HG03432 (cell line): ENCODE measurements at regions not wholly inside any gene's neighbourhood (a gene's known extent, or its start where the extent isn't known, plus 50 kb on each side); places are given as distances from the start of the nearest gene placed in this dataset.

Source experiments
- ATAC-seq: cut with Tn5 transposase; IDR thresholded peaks from one replicate; pipeline ENCODE4 v1.9.1; 2021; ENCODE audit warnings: mild to moderate bottlenecking, moderate library complexity; ENCODE audit not compliant: unreplicated experiment

- ATAC-seq: no peak
These were observed 438.0 kb downstream of the OLFM4 start for GRCh38 chr13:53466576-53466975.

DNA sequence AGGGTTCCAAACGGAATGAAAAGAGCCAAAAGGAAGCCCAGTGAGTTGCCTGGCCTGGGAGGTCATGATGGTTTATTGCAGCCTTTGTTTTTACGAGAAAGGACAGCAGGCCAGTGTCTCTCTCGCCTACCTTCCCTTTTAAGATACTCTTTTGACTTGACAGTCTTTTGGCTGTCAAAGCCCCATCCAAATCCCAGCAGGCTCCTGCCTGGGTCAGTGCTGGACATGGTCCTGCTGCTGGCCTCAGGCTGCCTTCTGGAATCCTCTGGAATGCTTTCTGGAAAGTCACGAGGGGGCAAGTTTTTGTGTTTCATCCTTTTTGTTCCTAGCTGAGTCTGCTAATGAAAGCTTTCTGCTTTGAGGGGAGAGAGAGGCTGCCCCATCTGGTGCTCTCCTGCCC, 444.8 kb downstream of the OLFM4 start:
- no peak for ATAC-seq

- no peak for ATAC-seq
These were observed 446.3 kb downstream of the OLFM4 start for GRCh38 chr13:53474878-53475277.

DNA sequence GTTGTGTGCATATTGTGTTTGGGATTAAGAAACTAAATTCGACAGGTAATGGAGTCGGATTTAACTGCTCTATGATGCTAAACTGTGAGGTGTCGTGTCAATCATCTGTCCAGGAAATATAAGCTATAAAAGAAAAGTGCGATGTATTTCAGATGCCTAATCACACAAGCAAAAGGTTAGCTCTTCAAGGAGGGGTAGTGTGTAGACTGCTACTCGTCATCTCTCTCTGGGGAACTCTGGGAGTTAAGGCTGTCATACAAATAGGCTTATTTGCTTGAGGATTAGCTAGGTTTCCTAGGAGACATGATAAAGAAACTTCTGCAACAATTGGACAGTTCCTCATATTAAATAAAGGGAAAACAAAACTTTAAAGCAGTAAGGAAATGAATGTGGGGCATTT, 462.1 kb downstream of the OLFM4 start:
- no peak for ATAC-seq

- no peak for ATAC-seq
These were observed 465.8 kb downstream of the OLFM4 start for GRCh38 chr13:53494406-53494805.

DNA sequence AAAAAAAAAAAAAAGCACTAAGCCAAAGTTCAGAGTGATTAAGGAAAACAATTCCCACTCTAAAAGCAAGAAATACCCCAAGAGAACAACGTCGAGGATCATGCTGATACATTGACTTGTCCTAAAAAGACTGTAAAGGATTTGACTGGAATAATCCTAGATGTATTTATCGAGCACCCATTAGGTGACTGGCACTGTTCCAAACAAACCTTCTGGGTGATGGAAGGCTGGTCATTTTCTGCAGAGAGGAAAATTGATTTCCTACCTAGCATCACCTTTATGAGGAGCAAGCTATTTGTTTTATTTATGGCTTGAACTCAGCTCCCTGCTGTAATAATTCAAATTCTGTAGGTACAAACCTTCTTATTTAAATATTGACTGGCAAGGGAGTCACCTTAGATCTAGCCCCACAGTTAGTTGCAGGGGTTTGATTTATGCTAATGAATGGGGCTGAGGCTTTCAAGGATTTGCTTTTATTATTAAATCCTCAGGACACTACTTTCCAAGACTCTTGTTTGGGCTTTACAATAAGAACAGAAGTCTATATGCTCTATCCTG, 471.0 kb downstream of the OLFM4 start:
- ATAC-seq: no peak

DNA sequence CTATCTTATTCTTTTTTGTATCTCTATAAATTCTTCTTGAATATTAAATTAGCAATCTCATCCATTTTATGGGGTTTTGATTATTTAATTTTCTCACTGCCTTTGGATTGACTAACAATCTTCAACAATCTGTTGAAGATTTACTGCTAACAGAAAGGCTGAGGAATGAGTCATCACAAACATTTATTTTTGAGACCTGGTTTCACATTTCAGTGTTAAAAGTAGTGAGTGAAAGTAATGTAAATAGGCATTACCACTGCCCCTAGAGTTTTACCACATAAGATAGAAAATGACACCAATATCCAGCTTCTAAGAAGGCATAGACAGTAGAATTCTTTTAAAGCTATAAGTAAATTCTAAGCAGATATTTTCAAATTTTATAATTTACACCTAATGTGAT, 472.8 kb downstream of the OLFM4 start:
- ATAC-seq: peak; percentile 61

- ATAC-seq: no peak
These were observed 479.1 kb downstream of the OLFM4 start for GRCh38 chr13:53507741-53508140.

GRCh38 chr13:53512635-53513034, 484.0 kb downstream of the OLFM4 start:
- no peak for ATAC-seq

- ATAC-seq: no peak
These were observed 484.6 kb downstream of the OLFM4 start for GRCh38 chr13:53513226-53513625.

GRCh38 chr13:53520132-53520531, 491.5 kb downstream of the OLFM4 start:
- ATAC-seq: no peak

GRCh38 chr13:53522034-53522433, 493.4 kb downstream of the OLFM4 start:
- no peak for ATAC-seq

DNA sequence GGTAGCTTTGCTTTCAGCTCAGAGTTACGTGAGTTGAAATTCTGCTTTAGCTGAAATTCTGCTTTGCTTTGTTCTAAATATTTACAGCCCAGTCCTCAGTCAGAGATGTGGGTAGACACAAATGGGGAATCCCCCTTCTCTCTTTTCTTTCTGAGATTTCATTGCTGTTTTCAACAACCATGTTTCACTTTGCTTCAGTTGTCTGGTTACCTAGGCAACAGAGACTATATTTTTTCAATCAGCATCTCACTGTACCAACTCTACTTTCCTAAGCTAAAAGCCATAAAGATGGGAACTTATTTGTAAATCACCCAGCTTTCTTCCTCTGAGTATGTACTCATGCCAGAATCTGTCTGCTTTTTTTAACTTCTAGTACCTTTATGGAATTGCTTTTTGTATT, 509.0 kb downstream of the OLFM4 start:
- ATAC-seq: no peak

DNA sequence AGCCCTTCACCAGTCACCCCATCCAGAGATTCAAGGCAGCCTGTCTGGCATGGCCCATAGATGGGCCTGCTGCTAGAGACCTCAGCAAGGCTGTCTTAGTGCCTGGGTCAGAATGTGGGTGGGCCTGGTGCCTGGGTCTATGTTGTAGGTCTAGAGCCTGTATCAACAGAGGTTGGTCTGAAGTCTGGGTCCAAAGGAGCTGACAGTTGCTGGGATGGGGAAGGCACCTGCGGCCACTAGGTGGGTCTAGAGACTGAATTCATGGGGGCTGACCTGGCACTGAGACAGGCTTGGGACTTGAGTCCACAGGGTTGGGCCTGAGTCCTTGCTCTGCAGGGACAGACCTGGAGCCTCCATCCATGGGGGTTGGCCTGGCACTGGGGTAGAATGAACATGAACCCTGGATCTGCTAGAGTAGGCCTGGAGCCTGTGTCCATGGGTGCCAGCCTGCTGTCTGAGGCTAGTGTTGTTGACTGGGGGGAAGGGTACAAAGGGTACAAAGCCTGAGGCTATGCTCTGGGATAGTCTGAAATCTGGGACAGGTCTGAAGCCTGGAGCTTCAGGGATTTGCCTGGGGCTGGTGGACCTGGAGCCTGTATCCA, 516.8 kb downstream of the OLFM4 start:
- no peak for ATAC-seq

GRCh38 chr13:53560556-53560955, 531.9 kb downstream of the OLFM4 start:
- ATAC-seq: no peak

DNA sequence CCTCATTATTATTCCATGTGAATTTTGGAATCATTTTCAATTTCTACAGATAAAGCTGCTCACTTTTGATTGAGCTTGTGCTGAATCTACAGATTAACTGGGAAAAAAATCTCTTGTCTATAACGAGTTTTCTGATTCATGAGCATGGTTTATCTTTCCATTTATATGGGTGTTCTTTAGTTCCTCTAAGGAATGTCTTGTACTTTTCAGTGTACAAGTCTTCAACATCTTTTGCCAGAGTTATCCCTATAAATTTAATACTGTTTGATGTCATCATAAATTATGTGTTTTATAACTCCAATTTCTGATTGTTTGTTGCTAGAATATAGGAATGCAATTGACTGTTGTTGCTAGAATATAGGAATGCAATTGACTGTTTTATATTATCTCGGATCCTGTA, 533.8 kb downstream of the OLFM4 start:
- ATAC-seq: no peak

DNA sequence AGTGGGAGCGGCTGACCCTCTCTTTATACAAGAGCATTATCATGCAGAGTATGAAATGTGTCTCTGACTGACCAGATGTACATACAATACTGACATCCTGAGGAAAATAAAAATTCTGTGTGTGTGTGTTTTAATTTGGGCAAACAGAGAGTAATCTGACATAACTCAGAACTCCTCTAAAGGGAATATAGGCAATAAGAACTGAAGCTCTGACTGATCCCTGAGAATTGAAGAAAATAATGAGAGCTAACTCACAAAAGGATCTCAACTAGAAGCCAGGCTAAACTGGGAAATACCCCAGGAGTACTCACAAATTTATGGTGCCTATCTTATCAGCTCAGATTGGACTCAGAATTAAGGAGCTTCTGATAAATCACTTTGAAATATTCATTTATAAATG, 539.9 kb downstream of the OLFM4 start:
- no peak for ATAC-seq

GRCh38 chr13:53569453-53569852, 540.8 kb downstream of the OLFM4 start:
- ATAC-seq: no peak

DNA sequence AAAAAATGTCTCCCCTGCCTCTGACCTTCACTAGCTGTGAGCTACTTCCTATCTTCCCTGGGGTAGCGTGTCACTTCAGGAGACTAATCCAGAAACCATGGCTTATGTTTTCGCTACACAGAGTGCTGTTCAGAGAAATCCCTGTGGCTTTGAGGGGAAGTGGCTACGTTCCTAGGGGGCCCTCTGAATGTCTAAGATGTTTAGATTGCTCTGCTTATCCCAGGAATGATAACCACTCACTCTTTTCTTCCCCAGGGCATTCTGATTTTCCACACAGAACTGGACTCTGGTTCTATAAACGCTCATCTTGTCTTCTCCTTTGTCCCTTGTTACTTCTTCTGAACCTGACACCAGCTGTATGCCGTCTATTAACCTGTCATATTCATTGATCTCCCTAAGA, 572.5 kb downstream of the OLFM4 start:
- ATAC-seq: no peak

DNA sequence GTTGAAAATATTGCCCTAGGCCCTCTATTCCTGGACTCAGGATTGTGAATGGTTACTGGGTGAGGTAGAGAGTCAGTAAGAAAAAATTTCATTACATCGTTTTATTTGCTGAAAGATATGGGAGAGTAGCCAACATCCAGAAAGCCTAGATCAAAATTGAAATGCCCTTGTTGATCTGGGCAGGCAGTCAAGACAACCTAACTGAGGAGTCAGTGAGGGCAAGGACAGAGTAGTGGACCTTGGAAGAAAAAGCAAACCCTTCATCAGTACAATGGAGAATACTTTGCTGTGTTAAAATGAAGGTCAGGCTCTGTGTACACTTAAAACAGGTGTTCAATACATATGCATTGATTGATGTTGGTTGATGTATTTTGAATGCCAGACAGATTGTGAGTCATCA, 576.7 kb downstream of the OLFM4 start:
- ATAC-seq: no peak

GRCh38 chr13:53612200-53612599, 583.6 kb downstream of the OLFM4 start:
- peak; percentile 58 for ATAC-seq

DNA sequence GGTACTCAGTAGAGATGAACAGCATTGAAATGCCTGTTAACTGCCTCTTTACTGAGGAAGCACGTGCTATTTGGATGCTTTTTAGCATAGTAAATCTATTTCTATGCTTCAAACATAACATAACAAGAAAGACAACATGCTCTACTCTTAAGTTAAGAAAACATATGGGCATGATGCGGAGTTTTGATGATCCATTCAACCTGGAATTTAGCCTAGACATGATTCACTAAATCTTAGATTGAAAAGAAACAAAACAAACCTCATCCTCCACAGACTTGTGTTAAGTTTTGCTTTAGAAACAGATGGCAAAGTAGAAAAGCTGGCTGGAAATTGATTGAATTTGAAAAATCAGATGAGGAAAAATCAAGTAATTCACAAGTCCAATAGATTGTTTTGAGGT, 593.8 kb downstream of the OLFM4 start:
- no peak for ATAC-seq

- ATAC-seq: no peak
These were observed 594.5 kb downstream of the OLFM4 start for GRCh38 chr13:53623146-53623545.
